Bronchial epithelial cell (primary cell): ENCODE measurements at regions not wholly inside any gene's neighbourhood (a gene's known extent, or its start where the extent isn't known, plus 50 kb on each side); places are given as distances from the start of the nearest gene placed in this dataset.

ENCODE experiments used
- DNase-seq: peaks from one replicate; pipeline ENCODE4 v3.0.0-alpha.2; 2010; ENCODE audit warnings: low read depth
- FAIRE-seq: peaks from 2 replicates; lab custom pipeline; 2011; peaks lifted over from hg19 to GRCh38; lab: Jason Lieb, UNC
- H3K27me3 ChIP-seq: 2 replicates; pipeline ENCODE4 v1.5.1; 2011; ENCODE audit warnings: low read length; ENCODE audit not compliant: control insufficient read depth, insufficient read depth
- H3K36me3 ChIP-seq: 2 replicates; pipeline ENCODE4 v1.5.1; 2011; ENCODE audit warnings: low read length; ENCODE audit not compliant: control insufficient read depth, insufficient read depth
- H3K4me3 ChIP-seq: 2 replicates; pipeline ENCODE4 v1.5.1; 2011; ENCODE audit warnings: mild to moderate bottlenecking, low read depth, low read length, control low read depth
- CTCF ChIP-seq: IDR thresholded peaks from 2 replicates; pipeline ENCODE4 v1.5.1; 2011; ENCODE audit warnings: mild to moderate bottlenecking, moderate library complexity, low read length, control low read depth, inconsistent platforms; ENCODE audit not compliant: insufficient read depth, severe bottlenecking

DNA sequence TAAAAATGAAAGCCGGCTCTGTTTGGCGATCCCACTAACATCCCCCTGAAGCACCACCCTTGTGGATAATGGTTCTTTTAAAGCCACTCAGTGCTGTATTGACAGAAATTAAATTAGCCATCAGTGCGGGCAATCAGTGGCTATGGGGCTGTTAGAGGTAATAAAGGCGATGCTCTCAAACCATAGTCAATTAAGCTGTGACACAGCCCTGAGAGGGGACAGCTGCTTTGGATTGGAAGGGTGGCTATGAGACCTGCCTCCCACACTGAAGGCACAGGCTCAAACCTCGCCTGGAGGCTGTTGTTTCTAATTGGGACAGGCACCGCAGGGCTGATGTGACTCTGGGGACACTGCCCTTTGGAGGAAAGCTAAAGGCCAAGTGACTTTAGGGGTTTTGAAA, 562.2 kb downstream of the VRK1 start:
- H3K36me3 ChIP-seq, result no peaks in the 10 kb centered on the region
- FAIRE-seq (no peak), DNase-seq (no peak)
- TF ChIP-seq CTCF, result no peak
- H3K27me3 ChIP-seq, result no peaks in the 10 kb centered on the region
- no peak overlapping the region for H3K4me3 ChIP-seq

- no peak for TF ChIP-seq CTCF
- DNase-seq (no peak), FAIRE-seq (no peak)
- H3K27me3 ChIP-seq, result no peaks in the 10 kb centered on the region
- H3K36me3 ChIP-seq, result no peaks in the 10 kb centered on the region
- no peak overlapping the region for H3K4me3 ChIP-seq
Observed at GRCh38 chr14:97361181-97361580, 564.0 kb downstream of the VRK1 start.

DNA sequence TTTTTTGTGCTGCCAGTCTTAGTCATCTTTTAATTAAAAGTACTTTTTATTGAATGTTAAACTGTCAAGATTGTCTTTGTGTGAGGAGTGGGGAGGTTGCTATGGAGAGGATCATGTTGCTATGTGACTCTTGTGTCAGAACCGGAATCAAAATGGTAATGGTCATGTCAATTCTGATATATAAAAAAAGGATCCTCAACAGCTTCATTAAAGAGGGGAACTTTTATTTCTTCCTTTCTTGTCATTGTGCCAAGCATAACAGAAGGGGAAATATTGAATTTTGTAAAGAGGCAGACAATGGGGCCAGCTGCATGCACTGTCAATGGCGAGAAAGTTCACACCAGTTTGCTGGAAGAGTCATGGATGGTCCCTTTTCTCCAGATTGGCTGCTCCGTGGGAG, 564.8 kb downstream of the VRK1 start:
- TF ChIP-seq CTCF, result no peak
- DNase-seq (no peak), FAIRE-seq (no peak)
- no peak overlapping the region for H3K4me3 ChIP-seq
- no peaks in the 10 kb centered on the region for H3K36me3 ChIP-seq
- H3K27me3 ChIP-seq, result no peaks in the 10 kb centered on the region

DNA sequence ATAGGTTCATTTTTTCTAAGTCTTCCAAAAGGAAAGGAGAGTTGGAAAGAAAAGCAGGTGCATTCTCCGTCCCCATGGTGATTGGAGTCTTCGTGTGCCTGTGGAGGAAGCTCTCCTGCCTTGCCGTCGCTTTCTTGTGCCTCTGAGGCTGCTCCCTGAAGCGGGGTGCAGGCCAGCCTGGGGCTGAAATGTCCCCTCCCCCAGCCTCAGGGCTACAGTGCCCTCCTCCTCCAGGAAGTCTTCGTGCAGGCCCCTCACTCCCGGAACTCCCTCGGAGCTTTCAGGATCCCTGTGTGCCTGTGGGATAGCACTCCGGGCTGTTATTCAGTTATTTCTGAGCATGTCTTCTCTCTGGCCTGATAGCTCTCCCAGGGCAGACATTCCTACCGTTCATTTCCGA, 569.2 kb downstream of the VRK1 start:
- no peak for FAIRE-seq
- Histone ChIP-seq H3K4me3 (no peak overlapping the region), H3K27me3 (no peaks in the 10 kb centered on the region), H3K36me3 (no peaks in the 10 kb centered on the region)
- DNase-seq, result no peak
- TF ChIP-seq CTCF, result no peak

DNA sequence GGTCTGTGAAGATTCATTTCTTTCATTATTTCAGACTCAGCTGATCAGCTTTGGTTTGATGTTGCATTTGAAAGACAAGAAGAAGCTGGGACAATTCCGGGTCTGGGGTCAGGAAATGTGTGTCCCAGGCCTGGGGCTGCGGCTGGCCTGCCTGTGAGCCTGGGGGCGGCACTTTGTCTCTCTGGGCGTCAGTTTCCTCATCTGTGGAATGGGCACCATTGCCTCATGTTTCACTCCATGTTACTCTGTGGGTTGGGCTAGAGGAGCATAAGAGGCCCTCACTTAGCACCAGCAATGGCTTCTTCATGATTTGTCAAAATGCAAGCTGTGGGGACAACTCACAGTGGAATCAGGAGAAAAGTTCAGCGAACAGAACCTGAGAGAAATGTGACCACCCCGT, 570.1 kb downstream of the VRK1 start:
- no peaks in the 10 kb centered on the region for H3K36me3 ChIP-seq
- H3K4me3 ChIP-seq, result no peak overlapping the region
- H3K27me3 ChIP-seq, result no peaks in the 10 kb centered on the region
- FAIRE-seq (no peak), DNase-seq (no peak)
- no peak for TF ChIP-seq CTCF

DNA sequence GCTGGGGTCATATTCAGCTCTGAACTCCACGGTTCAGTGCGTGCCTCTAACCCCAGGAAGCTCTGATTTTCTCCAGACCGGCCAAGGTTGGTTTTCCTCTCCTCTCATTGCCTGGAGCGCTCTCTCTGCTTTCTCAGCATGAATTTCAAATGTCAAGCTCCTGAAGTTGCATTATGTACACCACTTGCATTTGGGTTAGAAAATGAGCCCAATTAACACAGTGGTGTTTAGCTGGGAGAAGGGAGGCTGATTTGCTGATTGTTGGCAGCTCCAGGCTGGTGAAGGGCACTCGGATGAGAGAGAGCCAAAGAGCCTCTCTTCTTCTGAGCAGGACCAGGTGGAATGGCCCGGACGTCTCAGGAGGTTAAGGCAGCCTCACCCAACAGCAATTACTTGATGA, 570.9 kb downstream of the VRK1 start:
- DNase-seq (no peak), FAIRE-seq (no peak)
- no peaks in the 10 kb centered on the region for H3K27me3 ChIP-seq
- no peak overlapping the region for H3K4me3 ChIP-seq
- TF ChIP-seq CTCF, result no peak
- H3K36me3 ChIP-seq, result no peaks in the 10 kb centered on the region
